Dermis blood vessel endothelial cell (primary cell): ENCODE measurements at regions not wholly inside any gene's neighbourhood (a gene's known extent, or its start where the extent isn't known, plus 50 kb on each side); places are given as distances from the start of the nearest gene placed in this dataset.
A peak's percentile ranks its signal among the peaks of the same experiment; 100 is the strongest.
"Not testable (repeated sequence)": the region's sequence is repeated elsewhere in the genome, so short reads cannot be mapped to it uniquely, and the experiment has no call there.

Experiments used
- DNase-seq: peaks from one replicate; pipeline ENCODE4 v3.0.0; 2010

DNA sequence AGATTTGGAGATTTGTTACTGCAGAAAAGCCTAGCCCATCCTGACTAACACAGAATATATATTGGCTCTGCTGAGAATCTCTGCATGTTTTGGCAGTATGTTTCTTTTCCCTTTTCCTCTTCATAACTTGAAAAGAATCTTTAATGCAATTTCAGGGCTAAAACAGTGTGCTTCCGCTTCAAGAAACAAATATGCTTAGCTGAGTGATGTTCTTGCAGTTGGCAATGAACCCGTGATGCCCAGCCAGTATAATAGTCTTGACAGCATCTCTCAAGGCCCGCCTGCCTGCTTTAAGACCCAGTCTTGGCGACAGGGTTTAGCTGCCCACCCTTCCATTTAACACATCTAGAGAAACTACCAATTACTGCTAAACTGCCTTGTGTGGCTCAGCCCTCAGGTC is 184.5 kb downstream of the INO80D start:
- DNase-seq: no peak

DNA sequence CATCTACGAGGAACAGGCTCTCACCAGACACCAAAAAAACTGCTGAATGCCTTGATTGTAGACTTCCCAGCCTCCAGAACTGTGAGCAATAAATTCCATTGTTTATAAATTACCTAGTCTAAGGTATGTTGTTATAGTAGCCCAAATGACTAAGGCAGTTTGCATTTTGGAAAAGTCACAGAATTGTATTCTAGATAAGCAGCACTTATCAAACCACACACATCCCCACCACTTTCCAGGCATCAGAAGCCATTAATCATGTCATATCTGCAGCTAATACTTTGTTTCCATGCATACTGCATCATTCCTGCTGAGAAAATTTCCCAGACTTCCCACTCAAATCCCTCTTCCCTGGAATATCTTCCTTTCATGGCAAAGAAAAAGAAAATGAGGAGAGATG is 187.2 kb downstream of the INO80D start:
- DNase-seq: no peak

DNA sequence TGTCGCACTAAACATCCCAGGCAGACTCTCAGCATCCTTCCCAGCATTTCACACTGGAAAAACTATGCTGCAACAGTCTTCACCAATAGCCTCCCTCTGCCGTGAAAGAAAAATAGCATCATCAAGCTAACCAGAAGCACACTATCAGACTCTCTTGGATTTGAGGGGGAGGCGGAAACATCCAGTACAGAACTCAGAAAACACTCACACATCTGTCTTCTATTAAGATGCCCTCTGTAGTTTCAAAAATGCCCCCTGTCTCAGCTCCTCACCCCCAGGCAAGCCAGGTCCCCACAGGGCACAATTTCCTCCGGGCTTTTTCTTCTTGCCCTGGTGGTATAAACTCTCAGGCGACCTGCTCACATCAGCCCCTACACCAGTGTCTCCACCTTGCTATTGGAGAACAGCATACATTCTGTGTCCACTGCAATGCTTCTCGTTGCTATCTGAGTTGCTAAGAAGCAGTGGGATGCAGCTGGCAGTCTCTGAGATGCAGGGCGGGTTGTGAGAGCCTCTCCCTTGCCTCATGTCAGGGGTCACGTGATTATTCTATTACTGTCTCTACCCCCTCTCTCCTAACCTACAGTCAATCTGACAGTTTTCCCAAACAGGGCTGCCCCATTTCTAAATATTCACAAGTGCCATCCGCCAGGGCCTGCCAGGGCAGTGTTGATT is 189.9 kb downstream of the INO80D start:
- DNase-seq: no peak

DNA sequence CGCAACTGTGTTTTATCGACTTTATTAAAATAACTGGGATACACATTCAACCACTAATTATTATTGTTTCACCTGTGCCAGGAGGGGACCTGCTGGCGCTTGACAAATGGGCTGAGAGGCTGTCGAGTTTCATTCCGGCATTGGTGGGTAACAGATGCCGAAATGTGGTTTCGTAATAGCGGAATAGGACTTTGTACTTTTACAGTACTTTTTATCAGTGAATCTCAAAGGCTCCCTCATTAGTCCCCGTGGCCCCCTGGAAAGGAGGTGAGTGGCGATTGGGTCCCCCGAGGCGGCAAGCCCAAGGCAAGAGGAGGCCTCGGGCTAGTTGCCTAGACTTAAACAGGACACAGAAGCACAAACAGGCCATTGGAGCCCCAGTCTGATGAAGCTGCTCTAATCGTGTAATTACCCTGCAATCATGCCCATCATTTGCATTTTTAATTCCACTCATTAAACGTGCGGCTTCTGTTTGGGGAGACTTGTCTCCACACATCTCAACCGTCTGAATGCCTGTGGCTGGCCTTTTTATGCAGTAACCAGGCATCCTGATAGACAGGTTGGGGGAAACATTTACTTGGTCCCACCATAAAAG is 193.2 kb downstream of the INO80D start:
- DNase-seq: no peak

DNA sequence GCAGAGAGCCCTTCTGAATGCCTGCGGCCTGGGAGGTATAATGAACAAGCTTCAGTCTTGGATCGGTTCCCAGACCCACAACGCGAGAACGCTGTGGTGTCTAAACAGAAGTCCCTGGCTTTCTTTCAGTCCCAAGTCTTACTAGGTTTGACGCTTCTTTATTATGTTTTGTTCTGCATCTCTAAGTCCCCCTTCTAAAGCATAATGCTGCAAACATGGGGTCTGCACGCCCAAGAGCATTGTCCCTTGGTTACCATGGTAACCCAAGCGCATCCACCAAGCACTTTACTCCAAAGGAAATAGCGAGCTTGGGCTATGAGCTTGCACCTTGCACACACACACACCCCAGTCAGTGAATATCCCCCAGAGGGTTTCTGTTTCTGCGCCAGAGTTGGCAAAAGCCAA is 193.7 kb downstream of the INO80D start:
- DNase-seq: peak; percentile 3

DNA sequence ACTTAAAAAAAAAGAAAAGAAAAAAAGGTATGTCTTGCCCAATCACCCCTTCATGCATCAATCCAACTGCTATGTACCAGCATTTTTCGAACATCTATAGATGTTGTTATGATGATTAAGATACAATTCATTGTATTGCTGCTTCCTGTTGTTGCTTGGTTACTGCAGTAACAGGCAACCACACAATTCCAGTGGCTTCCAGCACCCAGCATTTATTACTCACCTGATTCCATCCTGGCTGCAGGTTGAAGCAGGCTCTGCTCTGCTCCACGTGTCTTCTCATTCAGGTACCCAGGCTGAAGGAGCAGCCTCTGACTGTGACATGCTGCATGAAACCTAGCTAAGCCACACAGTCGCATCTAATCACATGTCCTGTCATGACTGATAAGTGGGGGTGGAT is 196.9 kb downstream of the INO80D start:
- DNase-seq: peak; percentile 73

DNA sequence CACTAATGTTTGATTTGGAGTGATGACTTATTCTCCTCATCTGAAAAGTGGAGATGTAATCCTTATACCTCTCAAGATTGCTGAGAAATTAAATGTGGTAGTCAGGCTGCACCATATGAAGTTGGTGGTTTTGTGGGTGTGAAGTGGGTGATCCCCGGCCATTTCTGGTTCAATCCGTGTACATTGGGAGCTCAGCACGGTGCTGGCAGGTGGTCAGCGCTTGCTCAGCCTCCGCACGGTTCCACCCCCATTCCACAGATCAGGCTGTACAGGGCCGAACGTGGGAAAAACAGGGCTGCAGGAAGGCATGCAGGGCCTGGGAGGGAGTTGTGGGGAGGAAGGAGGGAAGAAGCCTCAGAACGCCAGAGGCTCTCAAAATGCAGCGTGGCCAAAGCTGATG is 198.3 kb downstream of the INO80D start:
- no peak for DNase-seq

DNA sequence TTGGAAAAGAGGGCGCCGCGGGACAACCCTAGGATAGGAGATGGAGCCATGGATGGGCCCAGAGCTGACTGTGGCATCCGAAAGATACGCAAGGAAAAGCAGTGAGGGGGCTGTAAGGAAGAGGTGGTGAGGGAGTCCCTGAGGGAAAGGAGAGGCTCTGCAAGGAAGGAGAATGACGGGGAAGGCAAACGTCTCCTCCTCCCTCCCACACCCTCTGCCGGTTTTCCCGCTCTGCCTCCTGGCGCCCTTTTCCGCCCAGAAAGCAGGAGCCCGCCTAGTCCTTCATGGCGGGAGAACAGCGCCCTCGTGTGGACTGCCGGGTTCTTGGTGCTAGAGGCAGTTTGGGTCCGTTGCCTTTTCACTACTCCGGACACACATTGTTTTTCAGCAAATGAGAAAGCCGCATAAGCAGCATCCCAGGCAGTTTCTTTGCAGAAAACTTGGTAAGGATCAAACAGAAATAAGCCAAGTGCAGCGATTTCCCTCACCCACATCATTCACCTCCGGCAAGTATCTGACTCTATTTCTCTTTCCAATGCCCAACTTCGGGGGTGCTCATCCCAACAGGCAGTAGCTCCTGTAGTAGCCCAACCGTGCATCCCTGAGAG is 200.4 kb downstream of the INO80D start:
- DNase-seq: peak; percentile 88

DNA sequence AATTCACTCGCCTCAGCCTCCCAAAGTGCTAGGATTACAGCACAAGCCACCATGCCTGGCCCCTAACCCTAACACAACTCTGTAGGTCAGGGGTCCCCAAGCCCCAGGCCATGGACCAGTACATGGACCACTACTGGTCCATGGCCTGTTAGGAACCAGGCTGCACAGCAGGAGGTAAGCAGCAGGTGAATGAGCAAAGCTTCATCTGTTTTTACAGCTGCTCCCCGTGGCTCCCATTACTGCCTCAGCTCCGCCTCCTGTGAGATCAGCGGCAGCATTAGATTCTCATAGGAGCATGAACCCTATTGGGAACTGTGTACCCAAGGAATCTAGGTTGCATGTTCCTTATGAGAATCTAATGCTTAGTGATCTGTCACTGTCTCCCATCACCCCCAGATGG is 201.7 kb downstream of the NRP2 start:
- no peak for DNase-seq

DNA sequence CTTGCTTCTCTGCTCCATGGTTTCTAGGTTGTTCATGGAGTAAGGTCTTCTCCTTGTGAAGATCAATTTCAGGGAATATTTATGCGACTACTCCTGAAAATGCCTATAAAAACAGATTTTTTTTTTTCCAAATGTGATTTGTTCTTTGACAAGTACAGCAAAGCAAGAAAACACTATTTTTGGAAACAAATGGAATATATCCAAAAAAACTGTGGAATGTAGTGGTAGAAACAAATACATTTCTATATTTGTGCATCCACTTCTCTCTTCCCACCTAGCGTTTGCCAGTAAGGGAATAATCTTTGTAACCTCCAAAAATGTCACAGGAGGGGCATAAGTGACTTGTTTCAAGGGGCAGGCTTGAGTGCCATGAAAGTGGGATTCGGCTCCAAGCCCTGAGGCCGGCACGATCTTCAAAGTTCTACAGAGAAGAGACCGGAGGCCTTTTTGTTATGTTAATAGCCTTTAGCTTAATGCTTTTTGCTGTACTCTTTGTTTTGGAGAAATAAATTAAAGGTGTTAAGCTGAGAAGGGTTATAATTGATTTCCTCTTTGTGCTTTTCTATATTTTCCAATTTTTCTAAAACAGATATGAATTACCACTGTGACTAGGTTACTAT is 200.6 kb downstream of the NRP2 start:
- DNase-seq: no peak

DNA sequence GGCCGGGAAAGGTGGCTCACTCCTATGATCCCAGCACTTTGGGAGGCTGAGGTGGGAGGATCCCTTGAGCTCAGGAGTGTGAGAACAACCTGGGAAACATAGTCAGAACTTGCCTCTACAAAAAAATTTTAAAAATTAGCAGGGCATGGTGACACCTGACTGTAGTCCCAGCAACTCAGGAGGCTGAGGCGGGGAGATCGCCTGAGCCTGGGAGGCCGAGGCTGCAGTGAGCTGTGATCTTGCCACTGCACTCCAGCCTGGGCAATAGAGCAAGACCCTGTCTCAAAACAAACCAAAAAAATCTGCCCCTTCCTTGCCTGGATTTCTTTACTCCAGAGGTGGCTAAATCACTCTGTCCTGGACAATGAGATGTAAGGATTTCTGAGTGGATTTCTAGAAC is 197.7 kb downstream of the NRP2 start:
- no peak for DNase-seq

DNA sequence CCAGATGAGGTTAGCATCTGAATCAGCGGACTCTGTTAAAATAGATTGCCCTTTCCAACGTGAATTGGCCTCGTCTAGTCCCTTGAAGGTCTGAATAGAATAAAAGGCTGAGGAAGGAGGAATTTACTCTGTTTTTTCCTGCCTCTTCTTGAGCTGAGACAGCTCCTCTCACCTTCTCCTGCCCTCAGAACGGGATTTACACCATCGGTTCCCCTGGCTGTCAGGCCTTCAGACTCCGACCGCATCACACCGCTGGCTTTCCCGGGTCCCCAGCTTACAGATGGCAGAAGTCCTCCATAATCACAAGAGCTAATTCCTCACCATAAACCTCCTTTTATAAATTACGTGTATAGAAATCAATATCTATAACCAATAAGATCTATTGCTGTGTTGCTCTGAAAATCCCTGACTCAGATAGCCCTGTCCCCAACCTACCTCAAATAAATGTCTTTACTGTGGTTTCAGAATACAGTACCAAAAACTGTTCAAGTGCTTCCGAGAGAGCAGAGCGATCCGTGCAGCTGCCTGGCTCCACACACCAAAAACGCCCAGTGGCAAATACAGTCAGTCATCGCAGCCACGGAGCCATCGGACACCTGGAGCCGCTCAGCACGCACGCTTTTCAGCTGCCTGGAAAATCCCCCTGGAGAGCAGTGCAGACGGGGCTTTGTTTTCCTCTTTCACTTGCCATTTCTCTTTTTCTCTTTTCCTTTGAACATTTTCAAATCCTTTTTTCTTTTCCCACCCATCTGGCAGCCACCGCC is 196.9 kb downstream of the NRP2 start:
- DNase-seq: no peak

DNA sequence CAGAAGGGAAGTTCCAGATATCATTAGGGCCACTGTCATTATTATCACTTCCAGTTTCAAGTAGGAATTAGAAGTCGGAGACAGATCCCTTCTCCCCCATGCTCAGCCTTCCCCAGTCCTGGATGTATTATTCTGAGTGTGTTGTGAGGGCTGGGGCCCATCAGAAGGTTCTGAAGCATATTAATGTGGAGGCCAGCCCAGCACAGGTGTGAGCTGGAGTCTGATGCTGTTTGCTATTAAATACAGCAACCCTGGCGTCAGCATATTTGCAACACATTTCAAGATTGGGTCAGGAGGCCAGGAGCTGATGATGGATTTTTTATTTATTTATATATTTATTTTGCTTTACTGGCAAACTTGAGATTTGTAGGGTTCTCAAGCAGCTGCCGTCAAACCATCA is 195.2 kb downstream of the NRP2 start:
- no peak for DNase-seq

DNA sequence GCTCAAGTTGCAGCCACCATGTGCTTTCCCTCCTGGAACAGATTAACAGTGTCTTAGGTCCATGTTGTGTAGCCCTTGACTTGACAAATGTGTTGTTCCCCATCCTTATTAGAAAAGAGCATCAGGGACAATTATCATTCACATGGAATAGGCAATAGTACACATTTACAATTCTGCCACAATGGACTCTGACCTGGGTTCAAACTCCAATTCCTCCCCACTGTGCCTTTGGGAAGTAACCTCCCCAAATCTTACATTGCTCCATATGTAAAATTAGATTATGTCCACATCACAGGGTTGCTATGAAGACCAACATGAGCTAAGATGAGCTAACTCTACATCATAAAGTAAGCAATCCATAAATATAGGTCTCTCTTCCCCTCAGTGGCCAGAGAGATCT is 193.8 kb downstream of the NRP2 start:
- DNase-seq: no peak

DNA sequence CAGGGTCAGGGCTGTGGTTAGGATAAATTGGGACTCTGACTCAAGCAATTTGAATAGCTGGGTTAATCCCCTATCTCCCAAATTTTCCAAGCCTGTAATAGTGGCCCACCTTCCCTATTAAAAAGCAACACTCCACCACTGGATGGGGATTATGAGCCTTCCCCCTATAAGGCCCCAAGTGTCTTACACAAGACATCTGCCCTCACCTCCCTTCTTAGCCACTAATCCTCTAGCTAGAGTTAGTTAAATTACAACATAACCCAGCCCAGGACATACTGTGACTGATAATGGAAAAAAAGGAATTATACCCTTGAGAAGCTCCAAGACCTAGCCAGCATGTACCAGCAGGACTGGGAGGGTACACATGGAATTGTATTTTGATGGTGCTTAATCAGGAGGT is 190.4 kb downstream of the NRP2 start:
- DNase-seq: no peak

DNA sequence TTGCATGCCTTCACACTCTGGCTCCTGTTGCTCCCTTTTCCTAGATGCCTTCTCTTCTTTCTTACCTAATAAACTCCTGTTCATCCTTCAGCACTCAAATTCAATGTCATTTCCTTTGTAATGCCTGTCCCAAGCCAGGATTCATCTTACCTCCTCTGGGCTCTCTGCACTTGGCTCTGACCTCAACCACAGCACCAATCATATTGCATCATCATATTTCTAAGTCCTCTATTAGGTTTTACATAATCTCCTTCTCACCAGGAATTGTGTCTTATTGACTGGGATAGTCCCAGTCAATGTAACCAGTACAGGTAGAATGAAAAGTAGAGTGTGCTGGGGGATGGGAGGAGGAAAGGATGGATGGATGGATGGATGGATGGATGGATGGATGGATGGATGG is 187.1 kb downstream of the NRP2 start:
- no peak for DNase-seq

DNA sequence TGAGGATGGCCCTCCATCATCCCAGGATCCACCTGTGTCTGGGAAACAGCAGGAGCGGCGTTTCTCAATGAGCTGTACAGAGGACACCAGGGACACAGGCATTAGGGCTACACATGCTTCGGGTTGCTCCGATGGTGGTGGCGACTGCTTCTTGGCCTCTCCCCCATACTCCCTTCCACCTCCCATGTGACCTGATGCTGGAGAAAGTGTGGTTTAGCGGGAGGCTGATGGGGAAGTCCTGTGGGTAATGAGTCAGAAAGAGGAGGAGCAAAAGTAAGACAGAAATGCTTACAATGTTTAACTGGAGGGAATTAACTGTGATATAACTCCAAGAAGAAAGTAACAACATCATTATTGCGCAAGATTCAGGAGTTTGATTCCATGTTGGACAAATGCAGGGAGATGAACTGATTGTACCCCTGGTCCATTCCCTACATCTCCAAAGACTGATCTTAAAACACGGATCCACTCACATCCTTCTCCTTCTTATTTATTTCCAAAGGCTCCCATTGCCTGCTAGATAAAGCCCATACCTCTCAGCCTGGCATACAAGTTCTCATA is 186.6 kb downstream of the NRP2 start:
- no peak for DNase-seq

DNA sequence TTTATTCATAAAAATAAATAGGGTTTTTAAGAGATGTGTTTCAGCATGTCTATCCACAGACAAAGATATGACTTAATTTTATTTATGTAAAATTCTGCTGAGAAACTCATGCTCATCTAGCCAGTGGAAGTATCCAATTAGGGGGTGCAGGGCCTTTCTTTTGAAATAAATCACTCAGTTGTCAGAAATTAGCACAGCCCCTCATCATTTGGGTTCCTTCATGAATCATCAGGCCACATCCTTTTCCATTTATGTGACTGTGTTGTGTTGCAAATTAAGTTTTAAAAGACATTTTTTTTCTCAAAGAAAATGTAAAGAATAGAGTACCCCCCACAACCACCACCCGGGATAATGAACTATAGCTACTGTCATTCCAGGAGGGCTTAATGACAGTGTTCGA is 185.8 kb downstream of the NRP2 start:
- DNase-seq: no peak

DNA sequence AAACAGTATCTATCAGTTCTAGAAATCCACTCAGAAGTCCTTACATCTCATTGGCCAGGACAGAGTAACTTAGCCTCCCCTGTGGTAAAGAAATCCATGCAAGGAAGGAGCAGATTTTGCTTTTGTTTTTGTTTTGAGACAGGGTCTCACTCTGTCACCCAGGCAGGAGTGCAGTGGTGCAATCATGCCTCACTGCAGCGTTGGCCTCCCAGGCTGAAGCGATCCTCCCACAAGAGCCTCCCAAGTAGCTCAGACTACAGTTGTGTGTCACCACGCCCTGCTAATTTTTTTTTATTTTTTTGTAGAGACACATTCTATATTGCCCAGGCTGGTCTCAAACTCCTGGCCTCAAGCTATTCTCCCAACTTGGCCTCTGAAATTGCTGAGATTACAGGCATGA is 185.1 kb downstream of the NRP2 start:
- DNase-seq: no peak

DNA sequence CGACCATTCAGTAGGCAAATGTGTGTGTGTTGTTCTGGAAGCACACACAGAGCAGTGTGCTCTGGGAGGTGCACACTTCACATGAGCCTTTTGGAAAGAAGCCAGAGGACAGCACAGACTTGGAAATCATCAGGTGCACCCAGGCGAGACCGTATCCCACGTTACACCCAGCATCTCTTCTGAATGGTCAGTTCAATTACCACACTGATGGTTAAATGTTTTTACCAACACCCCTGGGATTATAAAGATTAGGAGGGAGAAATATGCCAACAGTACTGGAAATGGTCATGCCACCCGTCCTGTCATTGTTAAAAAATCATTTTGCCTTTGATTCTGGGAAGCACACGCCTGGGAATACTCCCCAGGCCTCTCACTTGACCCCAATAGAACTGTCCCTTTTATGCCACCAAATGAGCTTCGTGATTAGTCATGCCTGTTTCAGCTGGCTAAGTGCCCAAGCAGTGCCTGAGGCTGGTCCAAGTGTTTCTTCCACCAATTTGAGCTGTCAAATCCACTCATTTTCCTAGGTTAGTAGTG is 183.7 kb downstream of the NRP2 start:
- peak; percentile 12 for DNase-seq

DNA sequence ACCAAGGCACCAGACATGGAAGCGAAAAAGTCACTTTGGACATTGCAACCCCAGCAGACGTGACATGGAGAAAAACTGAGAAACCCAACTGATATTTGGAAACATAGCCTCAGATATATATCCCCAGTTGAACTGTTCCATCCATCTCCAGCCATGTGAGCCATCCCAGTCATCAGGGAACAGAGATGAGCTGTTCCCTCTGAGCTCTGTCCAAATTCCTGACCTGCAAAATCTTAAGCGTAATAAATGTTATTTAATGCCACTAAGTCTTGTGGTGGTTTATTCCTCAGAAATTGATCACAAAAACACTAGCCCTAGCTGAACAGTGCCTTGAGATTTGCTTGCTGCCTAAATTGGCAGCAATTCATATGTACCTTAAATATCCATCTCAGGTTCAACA is 182.8 kb downstream of the NRP2 start:
- DNase-seq: no peak

DNA sequence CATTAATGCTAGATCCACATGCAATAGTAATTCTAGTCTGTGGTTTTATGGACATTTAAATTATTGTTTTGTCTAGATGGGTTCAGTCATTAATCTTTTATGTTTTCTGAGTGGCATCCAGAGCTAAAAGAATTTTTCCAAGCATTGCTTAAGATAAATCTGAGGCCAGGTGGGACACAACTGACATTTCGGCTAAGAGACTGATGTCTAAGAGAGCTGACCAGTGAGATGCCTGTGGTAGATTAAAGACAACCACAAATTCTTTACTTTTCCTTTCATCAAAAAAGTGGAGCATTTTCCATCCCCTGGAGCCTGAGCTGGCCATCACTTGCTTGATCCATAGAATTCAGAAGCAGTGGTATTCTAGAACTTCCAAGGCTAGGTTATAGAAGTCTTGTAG is 182.2 kb downstream of the NRP2 start:
- DNase-seq: no peak

DNA sequence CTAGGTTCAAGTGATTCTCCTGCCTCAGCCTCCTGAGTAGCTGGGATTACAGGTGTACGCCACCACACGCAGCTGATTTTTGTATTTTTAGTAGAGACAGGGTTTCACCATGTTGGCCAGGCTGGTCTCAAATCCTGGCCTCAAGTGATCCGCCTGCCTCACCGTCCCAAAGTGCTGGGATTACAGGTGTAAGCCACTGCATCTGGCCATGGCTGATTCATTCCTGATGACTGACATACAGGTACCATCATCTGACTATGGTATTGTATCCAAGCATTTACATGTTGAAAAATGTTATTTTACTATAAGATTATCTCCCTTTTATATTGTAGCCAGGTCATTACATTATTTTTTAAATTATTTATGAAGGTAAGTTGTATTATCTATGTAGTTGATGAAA is 180.5 kb downstream of the NRP2 start:
- not testable (repeated sequence) for DNase-seq
